Osteoblast (primary cell): ENCODE measurements at regions not wholly inside any gene's neighbourhood (a gene's known extent, or its start where the extent isn't known, plus 50 kb on each side); places are given as distances from the start of the nearest gene placed in this dataset.

Experiments used
- DNase-seq: peaks from one replicate; pipeline ENCODE4 v3.0.0; 2011; ENCODE audit warnings: low spot score, mixed read lengths; ENCODE audit not compliant: insufficient read length; ENCODE audit errors: missing footprints
- H2AFZ ChIP-seq: 2 replicates; pipeline ENCODE4 v1.6.0; 2011; ENCODE audit warnings: mild to moderate bottlenecking, low read length
- H3K27ac ChIP-seq: 2 replicates; pipeline ENCODE4 v1.5.1; 2011; ENCODE audit warnings: mild to moderate bottlenecking, low read depth, low read length, moderate library complexity
- H3K27me3 ChIP-seq: 2 replicates; pipeline ENCODE4 v1.6.0; 2012; ENCODE audit warnings: mild to moderate bottlenecking, control low read depth, inconsistent platforms, low read length, moderate library complexity; ENCODE audit not compliant: insufficient read depth
- H3K36me3 ChIP-seq: 2 replicates; pipeline ENCODE4 v1.5.1; 2011; ENCODE audit warnings: mild to moderate bottlenecking, low read length, control low read depth, moderate library complexity; ENCODE audit not compliant: insufficient read depth
- H3K4me1 ChIP-seq: 2 replicates; pipeline ENCODE4 v1.5.1; 2011; ENCODE audit warnings: mild to moderate bottlenecking, low read length, control low read depth, moderate library complexity; ENCODE audit not compliant: insufficient read depth
- H3K4me2 ChIP-seq: 2 replicates; pipeline ENCODE4 v1.6.0; 2011; ENCODE audit warnings: mild to moderate bottlenecking, low read length; ENCODE audit not compliant: insufficient read depth
- H3K4me3 ChIP-seq: fragments of 200-600 bp; sonication (generic); 3 replicates; pipeline ENCODE4 v1.5.1; 2012; ENCODE audit warnings: mild to moderate bottlenecking, low read length, inconsistent platforms; ENCODE audit not compliant: insufficient read depth
- H3K79me2 ChIP-seq: 2 replicates; pipeline ENCODE4 v1.6.0; 2012; ENCODE audit warnings: mild to moderate bottlenecking, low read length, control low read depth, inconsistent platforms; ENCODE audit not compliant: insufficient read depth
- H3K9me3 ChIP-seq: 2 replicates; pipeline ENCODE4 v1.5.1; 2011; ENCODE audit warnings: low read depth, low read length, control low read depth
- H4K20me1 ChIP-seq: 2 replicates; pipeline ENCODE4 v1.6.0; 2012; ENCODE audit warnings: mild to moderate bottlenecking, low read length, control low read depth; ENCODE audit not compliant: insufficient read depth
- CTCF ChIP-seq: IDR thresholded peaks from 2 replicates; pipeline ENCODE4 v1.5.1; 2011; ENCODE audit warnings: mild to moderate bottlenecking, low read depth, low read length, moderate library complexity; ENCODE audit errors: extremely low read depth

- Histone ChIP-seq H3K27ac (no peak overlapping the region), H3K9me3 (no peaks in the 10 kb centered on the region), H3K36me3 (no peaks in the 10 kb centered on the region), H3K4me3 (no peak overlapping the region), H3K4me1 (no peaks in the 10 kb centered on the region), H4K20me1 (no peaks in the 10 kb centered on the region), H3K79me2 (no peaks in the 10 kb centered on the region), H3K27me3 (no peaks in the 10 kb centered on the region), H2AFZ (no peak overlapping the region), H3K4me2 (no peak overlapping the region)
- DNase-seq: peak; percentile 61
- no peak for TF ChIP-seq CTCF
Measured at GRCh38 chr20:60806824-60807223, 445.2 kb upstream of the CDH4 start.

GRCh38 chr20:60808003-60808672 lies 443.9 kb upstream of the CDH4 start:
- H3K9me3 ChIP-seq: no peaks in the 10 kb centered on the region
- DNase-seq: no peak
- H3K27me3 ChIP-seq: no peaks in the 10 kb centered on the region
- no peaks in the 10 kb centered on the region for H3K4me1 ChIP-seq
- no peaks in the 10 kb centered on the region for H3K36me3 ChIP-seq
- no peak overlapping the region for H3K4me3 ChIP-seq
- H3K79me2 ChIP-seq: no peaks in the 10 kb centered on the region
- no peak overlapping the region for H3K27ac ChIP-seq
- H4K20me1 ChIP-seq: no peaks in the 10 kb centered on the region
- H2AFZ ChIP-seq: no peak overlapping the region
- H3K4me2 ChIP-seq: no peak overlapping the region
- no peak for TF ChIP-seq CTCF

- Histone ChIP-seq H3K36me3 (no peaks in the 10 kb centered on the region), H3K4me3 (no peak overlapping the region), H3K9me3 (no peaks in the 10 kb centered on the region), H4K20me1 (no peaks in the 10 kb centered on the region), H3K4me1 (no peaks in the 10 kb centered on the region), H3K79me2 (no peaks in the 10 kb centered on the region), H3K27ac (no peak overlapping the region), H2AFZ (no peak overlapping the region), H3K27me3 (no peaks in the 10 kb centered on the region), H3K4me2 (no peak overlapping the region)
- no peak for TF ChIP-seq CTCF
- DNase-seq: no peak
Measured at GRCh38 chr20:60808701-60809100, 443.4 kb upstream of the CDH4 start.

GRCh38 chr20:60810561-60810960 lies 441.5 kb upstream of the CDH4 start:
- no peak overlapping the region for H3K4me2 ChIP-seq
- H3K9me3 ChIP-seq: no peaks in the 10 kb centered on the region
- no peak for TF ChIP-seq CTCF
- no peaks in the 10 kb centered on the region for H4K20me1 ChIP-seq
- no peak overlapping the region for H3K4me3 ChIP-seq
- no peaks in the 10 kb centered on the region for H3K79me2 ChIP-seq
- no peak overlapping the region for H2AFZ ChIP-seq
- H3K4me1 ChIP-seq: no peaks in the 10 kb centered on the region
- no peak for DNase-seq
- no peaks in the 10 kb centered on the region for H3K36me3 ChIP-seq
- no peak overlapping the region for H3K27ac ChIP-seq
- no peaks in the 10 kb centered on the region for H3K27me3 ChIP-seq
